Progenitor cell of endocrine pancreas (in vitro differentiated cells): ENCODE measurements at regions not wholly inside any gene's neighbourhood (a gene's known extent, or its start where the extent isn't known, plus 50 kb on each side); places are given as distances from the start of the nearest gene placed in this dataset.

Experiments
- DNase-seq: peaks from one replicate; pipeline ENCODE4 v3.0.0; 2021; ENCODE audit warnings: low spot score; ENCODE audit not compliant: unreplicated experiment
- H3K27ac Mint-ChIP-seq: 2 replicates; pipeline ENCODE4 v1.8.0; 2021; ENCODE audit warnings: mild to moderate bottlenecking, moderate library complexity, mixed read lengths
- H3K27me3 Mint-ChIP-seq: 2 replicates; pipeline ENCODE4 v1.8.0; 2021; ENCODE audit warnings: mixed read lengths
- H3K36me3 Mint-ChIP-seq: 2 replicates; pipeline ENCODE4 v1.8.0; 2022; ENCODE audit warnings: mixed read lengths; ENCODE audit not compliant: insufficient read depth
- H3K4me1 Mint-ChIP-seq: 2 replicates; pipeline ENCODE4 v1.8.0; 2021; ENCODE audit warnings: low read depth, mixed read lengths
- H3K4me3 Mint-ChIP-seq: 2 replicates; pipeline ENCODE4 v1.8.0; 2021; ENCODE audit warnings: low read depth, mild to moderate bottlenecking, moderate library complexity, mixed read lengths
- H3K9me3 Mint-ChIP-seq: 2 replicates; pipeline ENCODE4 v1.8.0; 2021; ENCODE audit warnings: low read depth, mixed read lengths
- CTCF ChIP-seq: fragments of 200-600 bp; sonication (generic); IDR thresholded peaks from one replicate; pipeline ENCODE4 v1.5.0; 2021; ENCODE audit warnings: antibody characterized with exemption, mild to moderate bottlenecking; ENCODE audit not compliant: unreplicated experiment

GRCh38 chr11:130547761-130548490 lies 99.5 kb downstream of the ADAMTS15 start:
- Mint-ChIP-seq H3K27me3 (no peaks in the 10 kb centered on the region), H3K27ac (no peak overlapping the region)
- DNase-seq, result no peak

GRCh38 chr11:130548491-130548833 lies 100.0 kb downstream of the ADAMTS15 start:
- Mint-ChIP-seq H3K9me3 (no peaks in the 10 kb centered on the region), H3K4me3 (no peak overlapping the region), H3K4me1 (peaks cover 10% of the 10 kb centered on the region), H3K36me3 (no peaks in the 10 kb centered on the region), H3K27ac (no peak overlapping the region), H3K27me3 (no peaks in the 10 kb centered on the region)
- no peak for DNase-seq
- TF ChIP-seq CTCF, result no peak

More at GRCh38 chr11:130547761-130548490, 99.5 kb downstream of the ADAMTS15 start:
- Mint-ChIP-seq H3K36me3 (no peaks in the 10 kb centered on the region), H3K9me3 (no peaks in the 10 kb centered on the region), H3K4me3 (no peak overlapping the region), H3K4me1 (peaks cover 10% of the 10 kb centered on the region)
- no peak for TF ChIP-seq CTCF

GRCh38 chr11:130549393-130549999 lies 101.1 kb downstream of the ADAMTS15 start:
- Mint-ChIP-seq H3K27ac (no peak overlapping the region), H3K4me1 (peaks cover 10% of the 10 kb centered on the region), H3K27me3 (no peaks in the 10 kb centered on the region), H3K36me3 (no peaks in the 10 kb centered on the region), H3K4me3 (no peak overlapping the region), H3K9me3 (no peaks in the 10 kb centered on the region)
- DNase-seq, result no peak
- TF ChIP-seq CTCF, result no peak

- H3K36me3 Mint-ChIP-seq, result no peaks in the 10 kb centered on the region
- TF ChIP-seq CTCF, result no peak
- no peak for DNase-seq
- H3K9me3 Mint-ChIP-seq, result no peaks in the 10 kb centered on the region
- H3K27me3 Mint-ChIP-seq, result no peaks in the 10 kb centered on the region
- H3K4me1 Mint-ChIP-seq, result peaks cover 10% of the 10 kb centered on the region
- no peak overlapping the region for H3K27ac Mint-ChIP-seq
- no peak overlapping the region for H3K4me3 Mint-ChIP-seq
Observed at GRCh38 chr11:130550150-130550549, 101.7 kb downstream of the ADAMTS15 start.

GRCh38 chr11:130550984-130551383 lies 102.5 kb downstream of the ADAMTS15 start:
- Mint-ChIP-seq H3K36me3 (no peaks in the 10 kb centered on the region), H3K4me1 (peaks cover 10% of the 10 kb centered on the region), H3K27me3 (no peaks in the 10 kb centered on the region), H3K4me3 (no peak overlapping the region), H3K9me3 (no peaks in the 10 kb centered on the region), H3K27ac (peak overlapping the region; percentile 63)
- no peak for TF ChIP-seq CTCF
- no peak for DNase-seq
